Dedifferentiated amniotic fluid mesenchymal stem cell (primary cell): ENCODE measurements at regions not wholly inside any gene's neighbourhood (a gene's known extent, or its start where the extent isn't known, plus 50 kb on each side); places are given as distances from the start of the nearest gene placed in this dataset.
"Not testable (repeated sequence)": the region's sequence is repeated elsewhere in the genome, so short reads cannot be mapped to it uniquely, and the experiment has no call there.

Source experiments
- DNase-seq: peaks from one replicate; pipeline ENCODE4 v3.0.0-alpha.2; 2016; ENCODE audit errors: extremely low spot score

DNA sequence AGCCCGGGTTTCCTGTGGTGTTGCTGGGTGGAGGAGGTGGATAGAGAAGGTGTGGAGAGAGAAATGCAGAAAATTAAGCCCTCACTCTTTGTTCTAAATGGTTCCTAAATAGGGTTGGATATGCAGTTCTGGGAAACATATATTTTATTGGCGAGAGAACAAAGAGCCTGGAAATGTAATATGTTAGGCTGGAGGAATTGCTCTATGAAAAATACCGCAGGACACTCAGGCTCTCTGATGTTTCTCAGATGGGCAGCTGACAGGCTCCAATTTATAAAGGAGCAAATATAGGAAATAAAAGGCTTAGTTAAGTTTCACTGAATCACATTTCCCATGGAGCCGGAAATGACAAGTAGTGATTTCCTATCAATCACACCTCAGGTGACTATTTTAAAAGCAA is 428.0 kb downstream of the TMEM135 start:
- DNase-seq = no peak

DNA sequence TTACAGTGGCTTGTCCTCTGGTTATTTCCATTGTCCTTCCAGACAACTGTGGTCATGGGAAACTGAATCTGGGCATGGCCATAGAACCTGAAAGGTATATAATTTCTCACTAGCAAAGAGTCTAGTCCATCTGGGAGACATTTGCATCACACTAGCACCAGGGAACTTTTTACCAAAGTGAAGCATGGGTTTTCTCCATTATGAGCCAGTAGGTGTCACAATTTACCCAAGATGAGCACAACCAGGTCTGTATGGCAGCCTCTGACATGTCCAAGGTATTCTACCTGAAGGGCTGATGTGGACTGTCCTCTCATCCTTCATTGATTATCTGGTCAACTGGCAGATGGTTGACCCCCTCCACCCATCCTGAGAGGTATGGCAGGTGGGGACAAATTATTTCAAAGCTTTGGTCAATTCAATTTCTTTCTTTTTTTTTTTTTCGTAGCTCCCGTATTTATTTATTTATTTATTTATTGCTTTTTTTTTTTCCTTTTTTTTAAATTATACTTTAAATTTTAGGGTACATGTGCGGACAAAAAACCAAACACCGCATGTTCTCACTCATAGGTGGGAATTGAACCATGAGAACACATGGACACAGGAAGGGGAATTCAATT is 425.9 kb downstream of the TMEM135 start:
- no peak for DNase-seq

DNA sequence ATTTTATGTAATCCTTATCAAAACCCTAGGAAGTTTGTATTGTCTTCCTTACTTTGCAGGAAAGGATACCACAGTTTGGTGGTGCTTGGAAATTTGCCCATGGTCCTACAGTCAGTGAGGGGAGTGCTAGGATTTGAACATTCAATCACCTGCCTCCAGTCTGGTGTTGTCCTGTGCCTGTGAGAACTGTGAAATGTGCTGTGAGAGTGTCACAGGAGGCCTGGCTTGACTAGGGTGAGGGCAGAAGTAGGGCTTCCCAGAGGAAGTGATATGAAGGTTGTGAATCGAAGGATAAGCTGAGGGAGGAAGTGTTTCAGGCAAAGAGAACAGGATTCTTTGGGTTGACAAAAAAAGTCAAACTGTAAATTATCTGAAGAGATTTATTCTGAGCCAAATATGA is 424.4 kb downstream of the TMEM135 start:
- DNase-seq = no peak

GRCh38 chr11:87460842-87461637 is 423.3 kb downstream of the TMEM135 start:
- no peak for DNase-seq

DNA sequence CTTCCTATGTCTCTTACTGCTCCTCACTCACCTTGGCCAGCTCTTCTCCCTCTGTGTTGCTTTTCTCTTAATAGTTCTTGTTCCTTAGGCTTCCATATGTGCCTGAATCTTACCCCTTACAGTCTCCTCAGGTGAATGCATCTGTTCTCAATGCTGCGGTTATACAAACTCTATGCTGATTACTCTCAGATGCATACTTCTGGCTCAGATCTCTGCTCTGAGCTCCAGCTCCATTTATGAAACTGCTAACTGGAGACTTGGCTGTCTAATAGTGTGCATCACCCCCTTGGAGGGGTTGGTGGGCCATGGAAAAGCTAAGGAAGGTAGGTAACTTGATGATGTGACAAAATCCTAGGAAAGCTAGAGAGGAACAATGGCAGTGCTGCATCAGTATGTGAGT is 422.5 kb downstream of the TMEM135 start:
- DNase-seq = no peak

DNA sequence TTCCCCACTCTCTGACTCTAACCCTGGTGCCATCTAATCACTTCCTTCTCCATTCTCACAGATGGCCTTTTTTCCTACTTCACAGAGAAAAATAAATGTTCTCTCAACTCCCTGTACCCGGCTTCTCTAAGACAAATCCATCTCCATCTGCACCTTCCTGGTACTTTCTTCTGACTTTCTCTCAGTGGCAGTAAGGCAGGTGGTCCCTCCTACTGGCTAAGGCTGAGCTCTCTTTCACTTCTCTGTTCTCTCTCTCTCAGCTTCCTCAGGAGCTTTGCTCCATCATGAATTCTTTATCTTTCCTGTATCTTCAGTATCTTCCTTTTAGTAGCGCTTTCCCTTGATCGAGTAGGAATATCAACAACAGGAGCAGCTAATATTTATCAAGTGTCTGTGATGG is 421.6 kb downstream of the TMEM135 start:
- no peak for DNase-seq

DNA sequence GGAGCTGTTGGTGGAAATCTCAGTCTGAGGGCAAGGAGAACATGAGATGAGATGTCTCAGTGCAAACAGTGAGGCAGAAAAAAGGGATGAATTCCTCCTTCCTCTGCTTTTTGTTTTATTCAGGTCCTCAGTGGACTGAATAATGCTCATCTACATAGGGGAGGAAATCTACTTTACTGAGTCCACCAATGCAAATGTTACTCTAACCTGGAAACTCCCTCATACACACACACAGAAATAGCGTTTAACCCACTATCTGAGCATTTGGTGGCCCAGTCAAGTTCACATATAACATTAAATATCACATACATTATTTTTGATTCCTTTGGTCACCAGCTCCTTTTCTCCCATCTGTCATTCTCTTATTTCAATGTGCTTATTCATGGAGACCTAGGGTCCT is 418.8 kb downstream of the TMEM135 start:
- DNase-seq = no peak

DNA sequence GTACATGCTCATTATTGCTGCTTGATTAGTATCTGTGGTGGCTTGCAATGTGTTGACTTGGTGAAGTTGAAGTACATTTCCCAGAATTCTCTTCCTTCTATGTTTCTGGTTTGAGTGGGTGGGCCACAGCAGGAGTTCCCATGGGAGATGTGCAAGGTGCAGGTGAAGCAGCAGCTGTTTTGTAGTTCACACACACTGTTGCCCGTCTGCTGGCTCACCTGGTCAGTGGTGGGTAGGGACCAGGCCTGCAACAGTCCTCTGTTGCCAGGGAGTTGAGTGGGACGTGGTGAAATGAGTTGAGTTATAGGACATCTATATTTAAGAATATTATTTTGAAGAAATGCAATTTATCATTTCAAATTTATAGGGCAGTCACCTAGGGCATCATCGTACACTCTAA is 417.4 kb downstream of the TMEM135 start:
- DNase-seq = no peak

DNA sequence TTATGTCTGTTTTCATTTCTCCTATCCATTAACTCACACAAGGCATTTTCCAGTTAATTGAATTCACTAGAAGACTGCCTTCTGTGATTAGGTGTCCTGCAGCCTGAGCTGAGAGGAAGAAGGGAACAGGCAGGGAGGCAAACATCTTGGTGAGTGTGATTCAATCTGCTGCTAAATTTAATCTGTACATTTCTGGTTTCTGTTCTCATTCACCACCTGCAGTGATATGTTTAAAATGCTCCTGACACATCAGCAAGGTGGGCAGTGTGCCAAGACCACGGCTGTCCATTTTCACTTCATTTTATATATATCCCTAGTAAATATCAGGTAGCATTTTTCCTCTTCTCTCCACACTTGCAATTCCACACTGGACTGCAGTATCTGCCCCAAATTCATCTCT is 416.5 kb downstream of the TMEM135 start:
- no peak for DNase-seq

DNA sequence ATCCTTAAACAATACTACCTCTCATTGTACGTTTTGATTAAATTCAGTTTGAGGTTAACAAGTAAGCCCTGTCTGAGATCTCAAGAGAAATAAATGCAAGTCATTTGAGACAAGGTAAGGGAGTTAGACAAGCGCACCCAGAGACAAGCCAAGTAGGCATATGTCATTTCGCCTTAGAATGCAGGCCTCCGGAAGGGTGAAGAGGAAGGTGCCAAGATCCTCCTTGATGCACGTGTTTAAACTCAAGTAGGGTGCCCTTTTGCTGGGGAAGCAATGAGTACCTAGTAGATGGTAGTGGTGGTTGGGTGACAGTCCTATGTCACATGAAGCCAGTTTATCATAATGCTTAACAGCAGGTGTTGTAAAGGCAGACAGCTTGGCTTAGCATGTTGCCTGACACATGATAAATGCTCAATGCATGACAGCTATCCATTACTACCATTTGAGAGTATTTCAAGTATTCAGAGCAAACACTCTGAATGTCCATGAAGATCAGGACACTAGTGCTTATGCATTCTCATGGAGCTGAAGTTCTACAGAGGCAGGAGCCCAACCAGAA is 415.9 kb downstream of the TMEM135 start:
- DNase-seq = no peak

- not testable (repeated sequence) for DNase-seq
These were observed 414.3 kb downstream of the TMEM135 start for GRCh38 chr11:87452025-87452424.

DNA sequence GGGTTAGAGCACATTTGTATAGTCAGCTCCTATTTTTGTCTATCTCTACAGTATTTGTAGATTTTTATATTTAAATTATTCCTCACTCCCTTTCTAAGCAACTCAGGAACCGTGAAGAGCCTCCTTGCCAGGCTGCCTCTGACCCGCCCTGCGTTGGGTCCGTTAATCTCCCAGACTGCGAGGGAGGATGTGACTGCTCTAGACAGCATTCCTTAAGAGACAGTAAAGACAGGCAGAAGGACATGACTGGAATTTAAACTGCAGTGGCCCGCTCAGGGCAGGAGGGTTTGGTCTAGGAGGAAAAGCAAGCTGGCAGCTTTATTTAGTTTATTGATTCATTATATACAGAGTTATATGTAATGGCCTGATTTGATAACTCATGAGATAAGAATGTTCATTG is 413.7 kb downstream of the TMEM135 start:
- no peak for DNase-seq

- no peak for DNase-seq
These were observed 409.9 kb downstream of the TMEM135 start for GRCh38 chr11:87447606-87448005.

GRCh38 chr11:87444993-87445392 is 407.3 kb downstream of the TMEM135 start:
- peak; percentile 60 for DNase-seq

- no peak for DNase-seq
These were observed 406.0 kb downstream of the TMEM135 start for GRCh38 chr11:87443707-87444106.

DNA sequence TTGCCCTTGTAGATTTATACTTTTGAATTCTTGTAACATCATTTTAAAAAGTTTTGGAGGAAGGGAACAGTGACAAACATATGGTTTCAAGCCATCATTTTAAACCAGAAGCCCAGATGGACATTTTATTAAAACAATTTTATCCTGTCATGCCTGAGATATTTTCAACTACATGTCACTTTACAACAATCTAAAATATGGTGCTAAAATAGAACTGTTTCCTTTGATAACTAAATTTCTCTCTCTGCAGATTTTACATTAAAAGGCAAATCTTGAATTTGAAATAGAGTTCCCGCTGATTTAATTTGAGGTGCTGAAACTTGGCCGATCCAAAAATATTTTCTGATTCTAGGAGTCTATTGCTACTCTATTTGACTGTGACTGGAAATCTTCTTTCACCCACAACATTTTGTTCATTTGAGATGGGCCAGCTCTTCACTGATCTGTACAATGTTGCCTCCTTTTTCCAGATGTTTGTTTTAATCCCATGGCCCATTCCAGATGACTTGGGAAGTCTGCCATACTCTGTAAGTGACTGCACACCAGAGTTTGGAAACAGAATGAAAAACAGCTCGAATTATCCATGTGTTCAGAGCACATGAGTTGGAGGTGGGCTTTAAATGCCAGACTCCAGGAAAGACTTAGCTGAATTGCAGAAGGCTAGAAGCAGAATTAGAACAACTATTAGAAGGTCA is 402.5 kb downstream of the TMEM135 start:
- DNase-seq = no peak

- DNase-seq = no peak
These were observed 400.7 kb downstream of the TMEM135 start for GRCh38 chr11:87438416-87438815.

DNA sequence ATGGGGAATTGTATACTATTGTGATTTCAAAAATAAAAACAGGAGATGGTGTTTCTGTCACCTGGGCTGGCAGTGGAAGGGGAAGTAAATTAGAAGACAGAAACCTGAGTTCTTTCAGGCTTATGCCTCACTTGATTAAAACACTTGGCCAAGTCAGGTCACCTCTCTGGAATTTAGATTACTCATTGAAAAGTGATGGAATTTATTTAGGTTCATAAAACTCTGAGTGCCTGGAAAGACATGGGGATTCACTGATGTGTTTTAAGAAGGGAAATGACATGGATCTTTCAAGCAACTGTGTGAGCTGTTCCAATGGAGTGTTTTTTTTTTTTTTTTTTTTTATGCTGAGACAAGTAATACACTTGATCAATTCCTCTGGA is 400.1 kb downstream of the TMEM135 start:
- DNase-seq = peak; percentile 51

- no peak for DNase-seq
These were observed 399.6 kb downstream of the TMEM135 start for GRCh38 chr11:87437133-87437843.

DNA sequence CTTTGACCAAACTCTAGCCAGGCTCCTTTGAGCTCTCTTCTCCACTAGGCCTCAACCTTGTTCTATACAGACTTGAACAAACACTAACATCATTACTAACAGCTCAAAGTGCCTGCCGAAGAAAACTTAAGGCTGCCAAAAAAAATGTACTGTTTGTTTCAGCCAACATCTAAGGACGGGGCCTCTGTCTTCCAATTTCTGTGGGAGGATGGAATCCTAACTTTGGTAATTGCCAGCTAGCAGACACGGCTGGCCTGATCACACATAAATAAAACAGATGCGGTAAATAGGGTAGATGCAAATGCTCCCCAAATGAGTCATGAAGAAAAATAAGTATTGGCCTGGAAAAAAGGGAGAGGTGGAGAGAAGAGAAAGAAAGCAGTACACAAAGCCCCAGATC is 394.3 kb downstream of the TMEM135 start:
- DNase-seq = peak; percentile 73

DNA sequence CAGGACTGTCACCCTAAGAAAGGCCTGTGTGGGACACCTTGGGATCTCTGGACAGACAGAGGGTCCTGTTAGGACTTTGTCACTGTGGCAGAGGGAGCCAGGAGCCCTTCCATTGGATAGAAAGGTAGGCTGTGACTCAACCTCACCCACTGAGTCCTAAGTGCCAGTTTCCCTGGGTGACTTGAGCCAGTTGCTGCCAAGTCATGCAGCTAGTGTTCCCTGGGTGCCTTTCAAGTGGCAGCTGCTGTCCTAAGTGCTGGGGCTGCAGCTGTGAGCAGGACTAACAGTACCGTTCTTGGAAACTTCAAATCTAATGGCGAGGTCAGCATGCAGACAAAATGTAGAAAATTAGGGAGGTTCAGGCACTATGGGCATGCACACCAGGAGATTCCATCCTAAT is 393.7 kb downstream of the TMEM135 start:
- DNase-seq = no peak

DNA sequence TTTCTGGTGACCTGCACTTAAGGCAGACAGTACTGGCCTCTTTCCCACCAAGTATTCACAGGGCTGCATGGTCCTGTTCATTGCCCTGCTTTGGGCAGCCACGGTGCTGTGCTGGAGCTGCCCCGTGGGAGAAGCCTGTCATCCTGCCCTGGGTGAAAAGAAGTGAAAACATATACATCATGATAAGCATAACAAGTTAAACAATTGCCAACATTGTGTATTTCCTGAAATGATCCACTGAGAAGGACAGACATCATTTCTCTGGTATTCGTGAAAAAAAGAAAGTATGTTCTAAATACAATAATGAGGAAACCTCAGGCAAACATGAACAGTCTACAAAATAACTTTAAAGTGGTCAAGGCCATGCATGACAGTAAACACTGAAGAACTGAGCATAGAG is 393.1 kb downstream of the TMEM135 start:
- peak; percentile 58 for DNase-seq
